H9 (cell line): ENCODE measurements at regions not wholly inside any gene's neighbourhood (a gene's known extent, or its start where the extent isn't known, plus 50 kb on each side); places are given as distances from the start of the nearest gene placed in this dataset.

Experiments
- DNase-seq: peaks from one replicate; pipeline ENCODE4 v3.0.0-alpha.2; 2017
- H2AFZ ChIP-seq: one replicate; pipeline ENCODE4 v1.6.1; 2013; ENCODE audit warnings: mild to moderate bottlenecking, low read length, control low read depth, moderate library complexity
- H2AK5ac ChIP-seq: 2 replicates; pipeline ENCODE4 v1.6.1; 2013; ENCODE audit warnings: low read length, control low read depth, mixed read lengths; ENCODE audit not compliant: insufficient read length
- H2BK120ac ChIP-seq: one replicate; pipeline ENCODE4 v1.6.1; 2013; ENCODE audit warnings: low read depth, mild to moderate bottlenecking, low read length, control low read depth, inconsistent platforms; ENCODE audit not compliant: poor library complexity, severe bottlenecking
- H2BK12ac ChIP-seq: 2 replicates; pipeline ENCODE4 v1.6.1; 2013; ENCODE audit warnings: low read length, control low read depth, mixed read lengths, low read depth; ENCODE audit not compliant: insufficient read length
- H2BK15ac ChIP-seq: 2 replicates; pipeline ENCODE4 v1.6.1; 2013; ENCODE audit warnings: low read depth, low read length, control low read depth
- H2BK20ac ChIP-seq: one replicate; pipeline ENCODE4 v1.6.1; 2013; ENCODE audit warnings: low read depth, mild to moderate bottlenecking, low read length, control low read depth, inconsistent platforms; ENCODE audit not compliant: poor library complexity, severe bottlenecking
- H2BK5ac ChIP-seq: 2 replicates; pipeline ENCODE4 v1.6.1; 2013; ENCODE audit warnings: low read length, control low read depth, mixed read lengths; ENCODE audit not compliant: insufficient read length
- H3K14ac ChIP-seq: 2 replicates; pipeline ENCODE4 v1.6.1; 2013; ENCODE audit warnings: low read length, control low read depth; ENCODE audit not compliant: insufficient read depth
- H3K18ac ChIP-seq: 2 replicates; pipeline ENCODE4 v1.6.1; 2013; ENCODE audit warnings: low read depth, mild to moderate bottlenecking, mixed read lengths, low read length, control low read depth; ENCODE audit not compliant: insufficient read length
- H3K23ac ChIP-seq: 2 replicates; pipeline ENCODE4 v1.6.1; 2013; ENCODE audit warnings: low read length, control low read depth, mixed read lengths, low read depth; ENCODE audit not compliant: insufficient read length
- H3K23me2 ChIP-seq: 2 replicates; pipeline ENCODE4 v1.6.1; 2013; ENCODE audit warnings: low read depth, mild to moderate bottlenecking, mixed read lengths, low read length, control low read depth; ENCODE audit not compliant: insufficient read length, poor library complexity, severe bottlenecking
- H3K27ac ChIP-seq: 2 replicates; pipeline ENCODE4 v1.5.1; 2013; ENCODE audit warnings: low read length, control low read depth, mixed read lengths, low read depth; ENCODE audit not compliant: insufficient read length
- H3K27me3 ChIP-seq: 2 replicates; pipeline ENCODE4 v1.6.1; 2013; ENCODE audit warnings: low read length, control low read depth, inconsistent platforms; ENCODE audit not compliant: insufficient read depth
- H3K4ac ChIP-seq: 2 replicates; pipeline ENCODE4 v1.6.1; 2013; ENCODE audit warnings: low read depth, mild to moderate bottlenecking, control low read depth, inconsistent platforms, low read length, moderate library complexity
- H3K4me1 ChIP-seq: 2 replicates; pipeline ENCODE4 v1.6.1; 2013; ENCODE audit warnings: low read length, control low read depth, inconsistent platforms; ENCODE audit not compliant: insufficient read depth
- H3K4me2 ChIP-seq: 2 replicates; pipeline ENCODE4 v1.6.1; 2013; ENCODE audit warnings: low read length, control low read depth, mixed read lengths; ENCODE audit not compliant: insufficient read length, insufficient read depth
- H3K56ac ChIP-seq: 2 replicates; pipeline ENCODE4 v1.6.1; 2013; ENCODE audit warnings: low read depth, mild to moderate bottlenecking, mixed read lengths, low read length, control low read depth; ENCODE audit not compliant: insufficient read length
- H3K79me1 ChIP-seq: 2 replicates; pipeline ENCODE4 v1.6.1; 2013; ENCODE audit warnings: low read depth, mild to moderate bottlenecking, moderate library complexity, low read length, control low read depth, inconsistent platforms; ENCODE audit not compliant: insufficient read depth, poor library complexity, severe bottlenecking
- H3K79me2 ChIP-seq: 2 replicates; pipeline ENCODE4 v1.6.1; 2013; ENCODE audit warnings: low read length, control low read depth, inconsistent platforms; ENCODE audit not compliant: insufficient read depth
- H3K9ac ChIP-seq: 2 replicates; pipeline ENCODE4 v1.6.1; 2013; ENCODE audit warnings: low read length, control low read depth, mixed read lengths; ENCODE audit not compliant: insufficient read length; ENCODE audit errors: extremely low read depth
- H3K9me3 ChIP-seq: one replicate; pipeline ENCODE4 v1.6.1; 2013; ENCODE audit warnings: low read depth, low read length, inconsistent platforms; ENCODE audit not compliant: control insufficient read depth
- H3T11ph ChIP-seq: one replicate; pipeline ENCODE4 v1.6.1; 2013; ENCODE audit warnings: mild to moderate bottlenecking, low read length, control low read depth, inconsistent platforms
- H4K20me1 ChIP-seq: one replicate; pipeline ENCODE4 v1.6.1; 2013; ENCODE audit not compliant: control insufficient read depth, insufficient read length, insufficient read depth
- H4K5ac ChIP-seq: 2 replicates; pipeline ENCODE4 v1.6.1; 2013; ENCODE audit warnings: low read depth, mild to moderate bottlenecking, mixed read lengths, low read length, control low read depth; ENCODE audit not compliant: insufficient read length
- H4K8ac ChIP-seq: replicated peaks from 2 replicates; pipeline ENCODE4 v1.6.1; 2013; ENCODE audit warnings: low read length, control low read depth, mixed read lengths, low read depth; ENCODE audit not compliant: insufficient read length
- H4K91ac ChIP-seq: 2 replicates; pipeline ENCODE4 v1.6.1; 2013; ENCODE audit warnings: low read depth, mild to moderate bottlenecking, moderate library complexity, mixed read lengths, low read length, control low read depth; ENCODE audit not compliant: insufficient read length
- H3K27ac Mint-ChIP-seq, 3 experiments: 2 replicates in 2 of 3; 3 replicates in 1 of 3; pipeline ENCODE4 v1.8.0; 2020 to 2021; ENCODE audit warnings: mixed read lengths in 3 of 3, mild to moderate bottlenecking in 1 of 3, moderate library complexity in 1 of 3
- H3K27me3 Mint-ChIP-seq: 2 replicates; pipeline ENCODE4 v1.8.0; 2021; ENCODE audit warnings: low read depth, mild to moderate bottlenecking, moderate library complexity, mixed read lengths
- H3K36me3 Mint-ChIP-seq, 3 experiments: 2 replicates in 2 of 3; 3 replicates in 1 of 3; pipeline ENCODE4 v1.8.0; 2020 to 2021; ENCODE audit warnings: low read depth in 3 of 3, mixed read lengths in 3 of 3; ENCODE audit not compliant: insufficient read depth in 1 of 3
- H3K4me1 Mint-ChIP-seq, 2 experiments: 2 replicates each; pipeline ENCODE4 v1.8.0; 2020; ENCODE audit warnings: mixed read lengths in 2 of 2
- H3K4me3 Mint-ChIP-seq, 2 experiments: 2 replicates in 1 of 2; 3 replicates in 1 of 2; pipeline ENCODE4 v1.8.0; 2020 to 2021; ENCODE audit warnings: mild to moderate bottlenecking in 2 of 2, mixed read lengths in 2 of 2, moderate library complexity in 1 of 2
- H3K9me3 Mint-ChIP-seq, 2 experiments: 2 replicates in 1 of 2; 3 replicates in 1 of 2; pipeline ENCODE4 v1.8.0; 2020; ENCODE audit warnings: mild to moderate bottlenecking in 2 of 2, mixed read lengths in 2 of 2, moderate library complexity in 1 of 2
- CTCF ChIP-seq: fragments of 200-600 bp; sonication (generic); conservative IDR thresholded peaks from 3 replicates; pipeline ENCODE4 v1.8.0; 2021; ENCODE audit warnings: antibody characterized with exemption, mild to moderate bottlenecking
- WGBS: extraction: QIAGEN DNeasy Blood & Tissue Kit; methylation state at CpG from one replicate; pipeline ENCODE4 v1.1.7; 2013; ENCODE audit warnings: missing lambda C conversion rate, low lambda C conversion rate, mixed read lengths; ENCODE audit not compliant: insufficient read length; ENCODE audit errors: extremely low coverage; 5-methylcytosine and 5-hydroxymethylcytosine counted together

DNA sequence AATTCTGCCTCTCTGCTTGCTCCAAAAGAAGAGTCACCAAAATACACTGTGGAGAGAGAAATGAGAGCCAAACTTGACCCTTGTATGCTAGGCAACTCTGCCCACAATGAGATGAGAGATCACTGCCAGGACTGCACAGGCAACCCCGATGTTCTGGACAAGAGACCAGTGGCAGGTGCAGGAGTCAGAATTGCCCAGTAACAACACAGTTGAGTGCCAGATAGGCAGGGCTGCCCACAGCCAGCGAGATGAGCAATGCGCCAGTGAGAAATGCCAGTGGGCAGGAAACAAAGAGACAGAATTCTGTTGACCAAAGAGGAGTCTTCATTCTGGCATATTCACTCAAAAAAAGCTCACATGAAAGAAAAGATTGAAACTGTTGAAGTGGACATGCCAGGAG is 570.7 kb downstream of the CAAP1 start:
- no peaks in the 10 kb centered on the region for H3K4me1 ChIP-seq
- H3K27me3 Mint-ChIP-seq: no peaks in the 10 kb centered on the region
- no peaks in the 10 kb centered on the region for H3K23me2 ChIP-seq
- no peak overlapping the region for H2BK12ac ChIP-seq
- no peaks in the 10 kb centered on the region; a peak in 1 of 5 replicates for H3K9me3 Mint-ChIP-seq
- no peak overlapping the region for H3K14ac ChIP-seq
- no peak for DNase-seq
- H3K18ac ChIP-seq: no peak overlapping the region
- H4K8ac ChIP-seq: no peak overlapping the region
- no peak for TF ChIP-seq CTCF
- H3K4me2 ChIP-seq: no peak overlapping the region
- H3K27ac ChIP-seq: no peak overlapping the region
- no peak overlapping the region for H3K4ac ChIP-seq
- no peaks in the 10 kb centered on the region for H3K79me1 ChIP-seq
- no peak overlapping the region for H3K9ac ChIP-seq
- H3K23ac ChIP-seq: no peak overlapping the region
- H3T11ph ChIP-seq: no peak overlapping the region
- peaks cover 0 to 2% of the 10 kb centered on the region in 2 experiments; a peak in 1 of 4 replicates for H3K4me1 Mint-ChIP-seq
- H2BK15ac ChIP-seq: no peak overlapping the region
- H3K9me3 ChIP-seq: no peaks in the 10 kb centered on the region
- H2AK5ac ChIP-seq: no peak overlapping the region
- H3K27ac Mint-ChIP-seq: no peak overlapping the region
- H3K4me3 Mint-ChIP-seq: no peak overlapping the region
- WGBS: no CpG with 5 or more reads among the region's 3 CpGs
- H3K36me3 Mint-ChIP-seq: peaks cover 0 to 4% (median 0%) of the 10 kb centered on the region in 3 experiments; a peak in 1 of 7 replicates
- H4K91ac ChIP-seq: no peak overlapping the region
- H2BK5ac ChIP-seq: no peak overlapping the region
- no peak overlapping the region for H2BK120ac ChIP-seq
- H4K20me1 ChIP-seq: no peaks in the 10 kb centered on the region
- no peak overlapping the region for H3K56ac ChIP-seq
- H4K5ac ChIP-seq: no peak overlapping the region
- no peak overlapping the region for H2BK20ac ChIP-seq
- H3K79me2 ChIP-seq: no peaks in the 10 kb centered on the region
- H3K27me3 ChIP-seq: no peaks in the 10 kb centered on the region
- no peak overlapping the region for H2AFZ ChIP-seq
